Smooth muscle cell (in vitro differentiated cells): ENCODE measurements at regions not wholly inside any gene's neighbourhood (a gene's known extent, or its start where the extent isn't known, plus 50 kb on each side); places are given as distances from the start of the nearest gene placed in this dataset.

Experiments
- DNase-seq: peaks from one replicate; lab custom pipeline; 2025; ENCODE audit not compliant: unreplicated experiment; lab: John Stamatoyannopoulos, UW
- H2AFZ ChIP-seq: fragments of 200-600 bp; sonication (generic); 2 replicates; pipeline ENCODE4 v1.6.0; 2016; ENCODE audit warnings: antibody characterized with exemption, low read depth, mild to moderate bottlenecking
- H3F3A ChIP-seq: fragments of 200-600 bp; sonication (generic); 2 replicates; pipeline ENCODE4 v1.6.0; 2017; ENCODE audit warnings: antibody characterized with exemption, low read depth
- H3K27ac ChIP-seq: fragments of 200-600 bp; sonication (generic); 2 replicates; pipeline ENCODE4 v1.5.1; 2016; ENCODE audit warnings: low read depth, mild to moderate bottlenecking
- H3K27me3 ChIP-seq: fragments of 200-600 bp; sonication (generic); 2 replicates; pipeline ENCODE4 v1.6.1; 2016; ENCODE audit warnings: low read depth, mild to moderate bottlenecking
- H3K36me3 ChIP-seq: fragments of 200-600 bp; sonication (generic); 2 replicates; pipeline ENCODE4 v1.5.1; 2016; ENCODE audit warnings: low read depth
- H3K4me1 ChIP-seq: fragments of 200-600 bp; sonication (generic); 2 replicates; pipeline ENCODE4 v1.5.1; 2016; ENCODE audit warnings: low read depth
- H3K4me2 ChIP-seq: fragments of 200-600 bp; sonication (generic); 2 replicates; pipeline ENCODE4 v1.6.0; 2016; ENCODE audit warnings: mild to moderate bottlenecking
- H3K4me3 ChIP-seq: fragments of 200-600 bp; sonication (generic); 2 replicates; pipeline ENCODE4 v1.5.1; 2016; ENCODE audit warnings: mild to moderate bottlenecking
- H3K79me2 ChIP-seq: fragments of 200-600 bp; sonication (generic); 2 replicates; pipeline ENCODE4 v1.6.0; 2016; ENCODE audit warnings: low read depth, mild to moderate bottlenecking
- H3K9ac ChIP-seq: fragments of 200-600 bp; sonication (generic); 2 replicates; pipeline ENCODE4 v1.6.0; 2016; ENCODE audit warnings: low read depth
- H3K9me3 ChIP-seq: fragments of 200-600 bp; sonication (generic); replicated peaks from 2 replicates; pipeline ENCODE4 v1.5.1; 2016; ENCODE audit warnings: low read depth
- H4K20me1 ChIP-seq: fragments of 200-600 bp; sonication (generic); 2 replicates; pipeline ENCODE4 v1.6.0; 2016; ENCODE audit warnings: low read depth
- CTCF ChIP-seq: fragments of 200-600 bp; sonication (generic); IDR thresholded peaks from 2 replicates; pipeline ENCODE4 v1.5.1; 2017; ENCODE audit warnings: borderline replicate concordance, mild to moderate bottlenecking, antibody characterized with exemption; ENCODE audit not compliant: insufficient read depth, poor library complexity, severe bottlenecking
- WGBS: methylation state at CpG from one replicate; pipeline ENCODE4 v1.1.7; 2016; ENCODE audit warnings: low lambda C conversion rate; 5-methylcytosine and 5-hydroxymethylcytosine counted together

- no peaks in the 10 kb centered on the region for H3K4me1 ChIP-seq
- peaks cover 21% of the 10 kb centered on the region for H3K9me3 ChIP-seq
- no peak overlapping the region for H3K9ac ChIP-seq
- no peak for TF ChIP-seq CTCF
- H3K4me3 ChIP-seq: no peak overlapping the region
- H4K20me1 ChIP-seq: no peaks in the 10 kb centered on the region
- H3K79me2 ChIP-seq: no peaks in the 10 kb centered on the region
- no peak overlapping the region for H2AFZ ChIP-seq
- no peak overlapping the region for H3K27ac ChIP-seq
- WGBS: 96% methylated on average over 2 of the region's 2 CpGs
- no peak for DNase-seq
- no peak overlapping the region for H3K4me2 ChIP-seq
- no peaks in the 10 kb centered on the region for H3K36me3 ChIP-seq
- no peaks in the 10 kb centered on the region for H3F3A ChIP-seq
- H3K27me3 ChIP-seq: no peaks in the 10 kb centered on the region
Measured at GRCh38 chr14:39562175-39562574, 129.9 kb upstream of the FBXO33 start.

- H3K9me3 ChIP-seq: peaks cover 21% of the 10 kb centered on the region
- no peak for TF ChIP-seq CTCF
- H3K27ac ChIP-seq: no peak overlapping the region
- WGBS: 68% methylated on average over 1 of the region's 1 CpG
- H3K36me3 ChIP-seq: no peaks in the 10 kb centered on the region
- no peak overlapping the region for H2AFZ ChIP-seq
- H3K9ac ChIP-seq: no peak overlapping the region
- H3F3A ChIP-seq: no peaks in the 10 kb centered on the region
- DNase-seq: no peak
- no peaks in the 10 kb centered on the region for H4K20me1 ChIP-seq
- no peaks in the 10 kb centered on the region for H3K4me1 ChIP-seq
- no peaks in the 10 kb centered on the region for H3K79me2 ChIP-seq
- no peak overlapping the region for H3K4me2 ChIP-seq
- H3K4me3 ChIP-seq: no peak overlapping the region
- H3K27me3 ChIP-seq: no peaks in the 10 kb centered on the region
Measured at GRCh38 chr14:39558525-39558924, 126.3 kb upstream of the FBXO33 start.

- H3K4me3 ChIP-seq: no peak overlapping the region
Measured at GRCh38 chr14:39555749-39556148, 123.5 kb upstream of the FBXO33 start.

More at GRCh38 chr14:39555749-39556148, 123.5 kb upstream of the FBXO33 start:
- no peak for DNase-seq
- Histone ChIP-seq H3K27ac (no peak overlapping the region), H2AFZ (no peak overlapping the region), H3K36me3 (no peaks in the 10 kb centered on the region), H3K9me3 (peaks cover 21% of the 10 kb centered on the region), H3K79me2 (no peaks in the 10 kb centered on the region), H3F3A (no peaks in the 10 kb centered on the region), H4K20me1 (no peaks in the 10 kb centered on the region), H3K27me3 (no peaks in the 10 kb centered on the region), H3K4me2 (no peak overlapping the region), H3K9ac (no peak overlapping the region), H3K4me1 (no peaks in the 10 kb centered on the region)
- WGBS: 64% methylated on average over 4 of the region's 4 CpGs
- TF ChIP-seq CTCF: no peak
